Right renal cortex interstitium (tissue), 3 donors: ENCODE measurements at regions not wholly inside any gene's neighbourhood (a gene's known extent, or its start where the extent isn't known, plus 50 kb on each side); places are given as distances from the start of the nearest gene placed in this dataset.
"Not testable (repeated sequence)": the region's sequence is repeated elsewhere in the genome, so short reads cannot be mapped to it uniquely, and the experiment has no call there.

Experiments
- DNase-seq, 3 donors: peaks; one replicate each; pipeline ENCODE4 v3.0.0-alpha.2; 2013; ENCODE audit warnings: low read depth in 3 of 3, low spot score in 2 of 3

- DNase-seq, result not testable (repeated sequence)
Measured at GRCh38 chr3:104043001-104043543, 1323.6 kb upstream of the ALCAM start.

- no peak for DNase-seq
Measured at GRCh38 chr3:104044002-104044401, 1322.7 kb upstream of the ALCAM start.

- no peak for DNase-seq
Measured at GRCh38 chr3:104066658-104067057, 1300.1 kb upstream of the ALCAM start.

GRCh38 chr3:104069114-104069513, 1297.6 kb upstream of the ALCAM start:
- DNase-seq, result no peak

- DNase-seq, result no peak
Measured at GRCh38 chr3:104070906-104071305, 1295.8 kb upstream of the ALCAM start.

GRCh38 chr3:104080088-104080626, 1286.6 kb upstream of the ALCAM start:
- no peak for DNase-seq

DNA sequence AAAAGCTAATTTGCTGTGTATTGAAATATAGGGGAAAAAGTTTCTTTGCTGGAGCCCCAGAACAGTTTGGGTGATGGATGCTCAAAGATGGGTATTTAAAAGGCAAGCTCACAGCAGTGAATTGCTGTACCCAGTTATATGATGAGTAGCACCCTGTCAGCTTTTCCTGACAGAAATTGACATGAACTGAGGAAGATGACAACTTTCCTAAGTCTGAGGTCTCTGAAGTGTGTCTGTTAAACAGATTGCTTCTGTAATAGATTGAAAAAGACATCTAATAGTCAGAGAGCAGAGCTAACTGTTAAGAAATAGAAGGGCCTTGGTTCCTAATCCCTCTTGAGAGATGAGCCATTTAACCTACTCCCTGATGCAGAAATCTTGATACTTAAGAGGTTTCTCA, 1278.0 kb upstream of the ALCAM start:
- DNase-seq, result no peak

GRCh38 chr3:104089987-104090386, 1276.7 kb upstream of the ALCAM start:
- DNase-seq, result not testable (repeated sequence)

- DNase-seq, result no peak
Measured at GRCh38 chr3:104101736-104102135, 1265.0 kb upstream of the ALCAM start.

GRCh38 chr3:104102386-104102785, 1264.3 kb upstream of the ALCAM start:
- DNase-seq, result peak in 2 of 3 donors; percentile 4 to 5

DNA sequence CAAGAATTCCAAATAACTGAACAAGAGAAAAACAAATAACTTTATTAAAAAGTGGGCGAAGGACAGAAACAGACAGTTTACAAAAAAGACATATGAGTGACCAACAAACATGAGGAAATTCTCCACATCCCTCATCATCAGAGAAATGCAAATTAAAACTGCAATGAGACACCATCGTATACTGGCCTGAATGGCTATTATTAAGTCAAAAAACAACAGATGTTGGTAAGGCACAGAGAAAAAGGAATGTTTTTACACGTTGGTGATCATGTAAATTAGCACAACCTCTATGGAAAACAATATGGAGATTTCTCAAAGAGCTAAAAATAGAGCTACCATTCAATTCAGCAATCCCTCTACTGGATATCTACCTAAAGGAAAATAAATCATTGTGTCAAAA, 1260.4 kb upstream of the ALCAM start:
- DNase-seq, result no peak

DNA sequence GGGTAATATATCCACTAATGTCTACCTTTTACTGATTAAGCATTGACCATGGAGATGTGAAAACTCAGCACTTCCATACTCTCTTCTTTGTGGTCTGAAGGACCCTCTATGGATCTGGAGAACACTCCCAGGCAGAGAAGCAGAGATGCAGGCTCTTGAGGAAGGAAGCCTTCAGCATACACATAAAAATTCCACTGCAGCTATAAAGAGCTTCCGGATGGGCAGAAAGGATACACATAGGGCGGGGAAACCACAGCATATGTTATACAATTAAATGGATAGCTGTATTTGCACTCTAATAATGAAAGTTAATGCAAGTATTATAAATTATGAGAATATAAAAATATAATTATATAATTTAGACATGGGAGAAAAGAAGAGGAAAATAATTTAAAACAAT, 1258.2 kb upstream of the ALCAM start:
- DNase-seq, result no peak

DNA sequence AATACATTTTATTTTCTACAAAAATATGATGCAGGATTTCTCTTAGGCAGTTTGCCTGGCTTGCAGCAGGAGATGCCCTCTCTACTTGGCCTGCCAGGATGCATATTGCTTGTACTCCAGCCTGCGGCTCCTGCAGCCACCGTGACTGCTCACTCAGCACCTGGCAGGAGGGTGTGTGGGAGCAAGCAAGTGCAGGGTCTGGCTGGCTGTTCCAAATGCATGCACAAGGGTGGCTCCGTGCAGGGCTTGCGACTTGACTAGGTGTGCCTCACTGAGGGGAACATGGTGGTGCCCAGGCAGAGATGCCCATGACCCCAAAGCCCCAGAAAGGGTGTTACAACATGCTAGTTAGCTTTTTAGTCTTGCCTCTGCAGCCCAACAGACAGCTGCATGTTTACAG, 1240.2 kb upstream of the ALCAM start:
- no peak for DNase-seq

DNA sequence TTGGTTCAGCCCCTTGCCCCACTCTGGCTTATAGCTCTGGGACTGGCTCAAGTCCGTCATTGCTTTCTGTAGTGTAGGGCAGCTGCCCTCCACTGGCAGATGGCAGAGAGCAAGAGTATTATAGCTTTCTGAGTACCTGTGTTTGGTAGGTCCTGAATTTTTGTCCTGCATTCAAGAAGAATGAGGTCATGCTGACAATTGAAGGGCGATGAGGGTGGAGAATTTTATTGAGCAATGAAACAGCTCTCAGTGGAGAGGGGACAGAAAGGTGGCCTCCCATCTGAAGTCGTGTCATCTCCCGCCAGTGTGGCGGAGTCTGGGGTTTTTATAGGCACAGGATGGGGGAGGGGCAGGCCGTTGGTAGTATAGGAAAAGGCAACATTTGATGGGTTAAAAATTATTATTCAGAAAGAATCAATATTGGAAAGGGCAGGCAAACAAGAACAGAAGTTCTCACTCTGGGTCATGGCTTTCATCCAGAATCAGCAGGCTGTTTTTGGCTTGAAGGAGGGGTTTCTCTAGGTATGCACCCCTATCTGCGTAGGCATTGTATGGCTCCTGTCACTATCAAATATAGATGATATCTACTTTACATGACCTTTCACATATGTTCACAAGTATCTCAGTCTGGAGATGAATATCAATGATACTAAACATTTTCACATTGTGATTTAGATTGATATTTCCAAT, 1239.7 kb upstream of the ALCAM start:
- no peak for DNase-seq

GRCh38 chr3:104127830-104128229, 1238.9 kb upstream of the ALCAM start:
- no peak for DNase-seq

DNA sequence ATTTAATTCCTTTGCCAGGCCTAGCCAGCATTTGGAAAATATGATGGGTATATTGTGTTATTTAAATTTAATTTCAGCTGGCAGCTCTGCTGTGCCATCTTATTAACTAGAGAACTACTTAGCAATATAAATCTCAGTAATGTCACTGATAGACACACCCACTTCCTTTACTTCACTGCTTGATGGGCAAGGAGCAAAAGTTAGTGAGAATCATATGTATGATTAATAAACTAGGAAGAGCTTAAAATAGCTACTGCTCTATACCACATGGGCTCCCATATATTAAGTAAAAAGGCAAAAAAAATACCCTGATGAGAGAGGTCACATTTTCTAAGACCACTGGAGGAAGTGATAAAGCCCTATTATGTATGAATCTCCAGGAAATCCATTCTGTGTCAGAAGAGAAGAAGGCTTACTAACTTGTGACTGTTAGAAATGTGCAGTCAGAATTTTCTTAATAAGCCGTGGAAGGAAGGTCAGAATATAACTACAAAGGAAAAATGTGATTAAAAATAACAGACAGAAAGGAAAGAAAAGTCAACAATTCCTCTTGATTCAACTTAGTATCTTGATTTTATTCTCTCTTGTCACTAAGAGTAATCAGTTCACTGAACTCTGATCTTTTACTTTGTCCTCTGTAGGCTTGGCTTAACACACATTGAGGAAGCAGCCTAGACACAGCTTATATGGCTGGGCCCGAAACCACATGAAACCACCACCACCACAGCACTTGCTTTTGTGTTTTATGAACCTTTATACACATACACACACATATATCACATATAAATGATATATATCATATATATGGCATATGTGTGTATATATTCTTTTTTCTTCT, 1233.9 kb upstream of the ALCAM start:
- no peak for DNase-seq

- DNase-seq, result no peak
Measured at GRCh38 chr3:104133630-104134029, 1233.1 kb upstream of the ALCAM start.

DNA sequence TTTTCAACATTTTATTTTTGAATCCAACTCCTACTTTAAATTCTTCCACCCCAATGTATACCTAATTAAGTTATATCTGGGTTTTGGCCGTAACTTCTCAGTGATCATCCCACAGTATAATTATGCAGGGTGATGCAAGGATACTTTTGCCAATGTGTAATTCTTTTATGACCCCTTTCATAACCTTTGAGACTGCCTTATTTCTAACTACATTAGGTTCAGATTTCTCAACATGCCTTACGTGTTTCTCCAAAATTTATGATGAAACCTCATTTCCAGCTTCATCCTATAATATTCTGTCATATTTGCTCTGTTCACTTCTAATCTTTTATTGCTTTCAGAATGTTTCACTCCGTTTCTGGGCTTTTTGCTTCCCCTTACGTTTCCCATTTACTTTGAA, 1229.6 kb upstream of the ALCAM start:
- no peak for DNase-seq

GRCh38 chr3:104145164-104145563, 1221.5 kb upstream of the ALCAM start:
- no peak for DNase-seq

DNA sequence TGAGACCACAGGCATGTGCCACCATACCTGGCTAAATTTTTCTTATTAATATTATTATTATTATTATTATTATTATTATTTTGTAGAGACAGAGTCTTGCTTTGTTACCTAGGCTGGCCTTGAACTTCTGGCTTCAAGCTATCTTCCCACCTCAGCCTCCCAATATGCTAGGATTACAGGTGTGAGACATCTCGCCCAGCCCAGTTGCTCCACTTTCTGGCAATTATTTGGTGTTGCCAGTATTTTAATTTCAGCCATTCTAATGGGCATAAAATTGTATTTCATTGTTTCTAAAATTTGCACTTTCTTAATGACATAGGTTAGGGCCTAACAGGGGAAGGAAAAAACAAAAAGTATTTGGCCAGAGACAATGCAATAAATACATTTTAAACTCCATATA, 1217.6 kb upstream of the ALCAM start:
- DNase-seq, result no peak

DNA sequence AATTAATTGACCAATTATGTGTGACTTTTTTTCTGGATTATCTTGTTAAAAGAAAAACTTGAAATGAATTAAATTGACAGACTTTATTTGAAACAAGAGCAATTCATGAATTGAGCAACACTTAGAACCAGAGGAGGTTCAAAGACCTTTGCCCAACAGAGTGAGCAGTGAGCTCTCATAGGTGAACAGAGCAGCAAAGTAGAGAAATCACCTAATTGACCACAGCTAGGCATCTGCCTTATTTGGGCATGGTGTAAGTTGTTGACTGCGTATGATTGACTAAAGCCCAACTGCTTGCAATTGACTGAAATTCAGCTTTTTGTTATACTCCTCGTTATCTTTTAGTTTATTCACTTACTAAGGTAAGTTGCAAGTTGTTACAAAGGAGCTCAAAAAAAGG, 1216.0 kb upstream of the ALCAM start:
- DNase-seq, result no peak

DNA sequence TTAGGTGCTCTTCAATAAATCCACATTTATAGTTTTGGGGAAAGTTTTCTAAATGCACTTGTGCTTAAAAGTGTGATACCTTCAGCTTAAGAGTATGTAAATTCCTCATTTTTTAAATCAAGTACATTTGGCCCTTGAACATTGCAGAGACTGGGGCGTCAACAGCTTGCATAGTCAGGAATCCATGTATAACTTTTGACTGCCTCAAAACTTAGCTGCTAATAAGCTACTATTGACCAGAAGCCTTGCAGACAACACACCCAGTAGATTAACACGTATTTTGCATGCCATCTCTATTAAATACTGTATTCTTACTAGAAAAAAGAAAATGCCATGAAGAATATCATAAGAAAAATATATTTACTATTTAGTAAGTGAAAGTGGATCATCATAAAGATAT, 1211.8 kb upstream of the ALCAM start:
- DNase-seq, result no peak
